ENCODE measurements at regions not wholly inside any gene's neighbourhood (a gene's known extent, or its start where the extent isn't known, plus 50 kb on each side); places are given as distances from the start of the nearest gene placed in this dataset.
"Not testable (repeated sequence)": the region's sequence is repeated elsewhere in the genome, so short reads cannot be mapped to it uniquely, and the experiment has no call there.

- no peak for DNase-seq (ENCODE audit: low read depth)
These were observed 80.7 kb upstream of the NANOS1 start for GRCh38 chr10:118948786-118949185.

GRCh38 chr10:118950190-118950680 lies 79.3 kb upstream of the NANOS1 start:
- DNase-seq (ENCODE audit: low read depth), result no peak

- no peak for DNase-seq (ENCODE audit: low read depth)
These were observed 78.4 kb upstream of the NANOS1 start for GRCh38 chr10:118950997-118951637.

- DNase-seq (ENCODE audit: low read depth), result no peak
These were observed 76.8 kb upstream of the NANOS1 start for GRCh38 chr10:118952493-118953295.

- no peak for DNase-seq (ENCODE audit: low read depth)
These were observed 75.7 kb upstream of the NANOS1 start for GRCh38 chr10:118953598-118954393.

GRCh38 chr10:118955531-118955930 lies 74.0 kb upstream of the NANOS1 start:
- no peak for DNase-seq (ENCODE audit: low read depth)

- DNase-seq (ENCODE audit: low read depth), result no peak
These were observed 73.3 kb upstream of the NANOS1 start for GRCh38 chr10:118955951-118956801.

GRCh38 chr10:118956802-118957442 lies 72.6 kb upstream of the NANOS1 start:
- no peak for DNase-seq (ENCODE audit: low read depth)

GRCh38 chr10:118957443-118957825 lies 72.1 kb upstream of the NANOS1 start:
- no peak for DNase-seq (ENCODE audit: low read depth)

- no peak for DNase-seq (ENCODE audit: low read depth)
These were observed 71.5 kb upstream of the NANOS1 start for GRCh38 chr10:118957966-118958365.

GRCh38 chr10:118958559-118958958 lies 71.0 kb upstream of the NANOS1 start:
- no peak for DNase-seq (ENCODE audit: low read depth)

- DNase-seq (ENCODE audit: low read depth), result peak; percentile 29
These were observed 70.3 kb upstream of the NANOS1 start for GRCh38 chr10:118958984-118959925.

GRCh38 chr10:118960157-118961090 lies 69.1 kb upstream of the NANOS1 start:
- no peak for DNase-seq (ENCODE audit: low read depth)

- no peak for DNase-seq (ENCODE audit: low read depth)
These were observed 68.1 kb upstream of the NANOS1 start for GRCh38 chr10:118961436-118961835.

GRCh38 chr10:118962331-118962868 lies 67.1 kb upstream of the NANOS1 start:
- DNase-seq (ENCODE audit: low read depth), result not testable (repeated sequence)

GRCh38 chr10:118963341-118963740 lies 66.2 kb upstream of the NANOS1 start:
- no peak for DNase-seq (ENCODE audit: low read depth)

- DNase-seq (ENCODE audit: low read depth), result no peak
These were observed 65.6 kb upstream of the NANOS1 start for GRCh38 chr10:118963933-118964332.

- not testable (repeated sequence) for DNase-seq (ENCODE audit: low read depth)
These were observed 65.0 kb upstream of the NANOS1 start for GRCh38 chr10:118964476-118964875.

- DNase-seq (ENCODE audit: low read depth), result no peak
These were observed 64.4 kb upstream of the NANOS1 start for GRCh38 chr10:118965096-118965495.
